Fibroblast of skin of scalp (primary cell): ENCODE measurements at regions not wholly inside any gene's neighbourhood (a gene's known extent, or its start where the extent isn't known, plus 50 kb on each side); places are given as distances from the start of the nearest gene placed in this dataset.
A peak's percentile ranks its signal among the peaks of the same experiment; 100 is the strongest.

Experiments used
- DNase-seq: peaks from one replicate; pipeline ENCODE4 v3.0.0-alpha.2; 2013

GRCh38 chr6:45830441-45831139 is 185.1 kb downstream of the CLIC5 start:
- peak; percentile 52 for DNase-seq

GRCh38 chr6:45829873-45830272 is 185.8 kb downstream of the CLIC5 start:
- no peak for DNase-seq

- no peak for DNase-seq
Measured at GRCh38 chr6:45827952-45828530, 187.6 kb downstream of the CLIC5 start.

- DNase-seq = no peak
Measured at GRCh38 chr6:45822873-45823272, 192.8 kb downstream of the CLIC5 start.

- no peak for DNase-seq
Measured at GRCh38 chr6:45822246-45822812, 193.3 kb downstream of the CLIC5 start.

GRCh38 chr6:45818655-45819054 is 197.0 kb downstream of the CLIC5 start:
- DNase-seq = no peak

GRCh38 chr6:45816674-45817297 is 198.9 kb downstream of the CLIC5 start:
- DNase-seq = peak; percentile 81

GRCh38 chr6:45815466-45816125 is 200.1 kb downstream of the CLIC5 start:
- DNase-seq = peak; percentile 45

GRCh38 chr6:45814772-45815171 is 200.9 kb downstream of the CLIC5 start:
- no peak for DNase-seq

GRCh38 chr6:45813943-45814342 is 201.7 kb downstream of the CLIC5 start:
- DNase-seq = no peak

- peak; percentile 94 for DNase-seq
Measured at GRCh38 chr6:45812922-45813321, 202.7 kb downstream of the CLIC5 start.

GRCh38 chr6:45808917-45809316 is 206.7 kb downstream of the CLIC5 start:
- DNase-seq = no peak

- DNase-seq = no peak
Measured at GRCh38 chr6:45808042-45808645, 207.5 kb downstream of the CLIC5 start.

- DNase-seq = no peak
Measured at GRCh38 chr6:45807311-45808041, 208.2 kb downstream of the CLIC5 start.

GRCh38 chr6:45806172-45806571 is 209.5 kb downstream of the CLIC5 start:
- no peak for DNase-seq

- DNase-seq = no peak
Measured at GRCh38 chr6:45803071-45803470, 212.6 kb downstream of the CLIC5 start.

- DNase-seq = peak; percentile 44
Measured at GRCh38 chr6:45801471-45802289, 214.0 kb downstream of the CLIC5 start.

GRCh38 chr6:45800911-45801310 is 214.7 kb downstream of the CLIC5 start:
- DNase-seq = no peak

GRCh38 chr6:45795678-45796077 is 220.0 kb downstream of the CLIC5 start:
- peak; percentile 46 for DNase-seq

GRCh38 chr6:45794465-45794864 is 221.2 kb downstream of the CLIC5 start:
- no peak for DNase-seq
